ENCODE measurements at regions not wholly inside any gene's neighbourhood (a gene's known extent, or its start where the extent isn't known, plus 50 kb on each side); places are given as distances from the start of the nearest gene placed in this dataset.

GRCh38 chr6:148667395-148667794, 79.4 kb upstream of the UST start:
- peaks cover 0 to 49% of the 10 kb centered on the region in 2 donors for H3K9me3 ChIP-seq
- no peak for TF ChIP-seq CTCF (IDR thresholded peaks at IDR 0.05)

GRCh38 chr6:148671085-148671484, 75.7 kb upstream of the UST start:
- peaks cover 0 to 46% of the 10 kb centered on the region in 2 donors for H3K9me3 ChIP-seq
- H3K27ac ChIP-seq = no peak overlapping the region
- DNase-seq (ENCODE audit: low spot score) = no peak

More at GRCh38 chr6:148667395-148667794, 79.4 kb upstream of the UST start:
- Histone ChIP-seq H3K27ac (no peak overlapping the region), H3K36me3 (no peaks in the 10 kb centered on the region), H3K4me1 (no peaks in the 10 kb centered on the region), H3K4me3 (no peak overlapping the region), H3K27me3 (no peaks in the 10 kb centered on the region)
- no peak for DNase-seq (ENCODE audit: low spot score)

GRCh38 chr6:148671952-148672351, 74.9 kb upstream of the UST start:
- H3K27ac ChIP-seq = no peak overlapping the region
- no peak for TF ChIP-seq CTCF (IDR thresholded peaks at IDR 0.05)
- peaks cover 0 to 38% of the 10 kb centered on the region in 2 donors for H3K9me3 ChIP-seq
- H3K36me3 ChIP-seq = no peaks in the 10 kb centered on the region
- no peaks in the 10 kb centered on the region for H3K4me1 ChIP-seq
- DNase-seq (ENCODE audit: low spot score) = no peak
- no peak overlapping the region for H3K4me3 ChIP-seq
- no peaks in the 10 kb centered on the region for H3K27me3 ChIP-seq

More at GRCh38 chr6:148671085-148671484, 75.7 kb upstream of the UST start:
- H3K36me3 ChIP-seq = no peaks in the 10 kb centered on the region
- H3K4me3 ChIP-seq = no peak overlapping the region
- no peaks in the 10 kb centered on the region for H3K27me3 ChIP-seq
- no peaks in the 10 kb centered on the region for H3K4me1 ChIP-seq
- TF ChIP-seq CTCF (IDR thresholded peaks at IDR 0.05) = no peak

- peaks cover 0 to 21% of the 10 kb centered on the region in 2 donors for H3K9me3 ChIP-seq
- H3K4me1 ChIP-seq = no peaks in the 10 kb centered on the region
- H3K36me3 ChIP-seq = no peaks in the 10 kb centered on the region
- no peaks in the 10 kb centered on the region for H3K27me3 ChIP-seq
- no peak overlapping the region for H3K4me3 ChIP-seq
- H3K27ac ChIP-seq = no peak overlapping the region
- DNase-seq (ENCODE audit: low spot score) = no peak
- TF ChIP-seq CTCF (IDR thresholded peaks at IDR 0.05) = no peak
Observed at GRCh38 chr6:148674306-148674705, 72.5 kb upstream of the UST start.

- no peak for TF ChIP-seq CTCF (IDR thresholded peaks at IDR 0.05)
- no peak overlapping the region for H3K4me3 ChIP-seq
- H3K27ac ChIP-seq = no peak overlapping the region
- peaks cover 0 to 4% of the 10 kb centered on the region in 2 donors for H3K9me3 ChIP-seq
- H3K27me3 ChIP-seq = no peaks in the 10 kb centered on the region
- no peaks in the 10 kb centered on the region for H3K4me1 ChIP-seq
- H3K36me3 ChIP-seq = no peaks in the 10 kb centered on the region
- DNase-seq (ENCODE audit: low spot score) = no peak
Observed at GRCh38 chr6:148677594-148678476, 69.0 kb upstream of the UST start.
